GM18867 (cell line): ENCODE measurements at regions not wholly inside any gene's neighbourhood (a gene's known extent, or its start where the extent isn't known, plus 50 kb on each side); places are given as distances from the start of the nearest gene placed in this dataset.

Experiments
- ATAC-seq: cut with Tn5 transposase; IDR thresholded peaks from one replicate; pipeline ENCODE4 v1.9.1; 2021; ENCODE audit warnings: mild to moderate bottlenecking, moderate library complexity; ENCODE audit not compliant: unreplicated experiment

DNA sequence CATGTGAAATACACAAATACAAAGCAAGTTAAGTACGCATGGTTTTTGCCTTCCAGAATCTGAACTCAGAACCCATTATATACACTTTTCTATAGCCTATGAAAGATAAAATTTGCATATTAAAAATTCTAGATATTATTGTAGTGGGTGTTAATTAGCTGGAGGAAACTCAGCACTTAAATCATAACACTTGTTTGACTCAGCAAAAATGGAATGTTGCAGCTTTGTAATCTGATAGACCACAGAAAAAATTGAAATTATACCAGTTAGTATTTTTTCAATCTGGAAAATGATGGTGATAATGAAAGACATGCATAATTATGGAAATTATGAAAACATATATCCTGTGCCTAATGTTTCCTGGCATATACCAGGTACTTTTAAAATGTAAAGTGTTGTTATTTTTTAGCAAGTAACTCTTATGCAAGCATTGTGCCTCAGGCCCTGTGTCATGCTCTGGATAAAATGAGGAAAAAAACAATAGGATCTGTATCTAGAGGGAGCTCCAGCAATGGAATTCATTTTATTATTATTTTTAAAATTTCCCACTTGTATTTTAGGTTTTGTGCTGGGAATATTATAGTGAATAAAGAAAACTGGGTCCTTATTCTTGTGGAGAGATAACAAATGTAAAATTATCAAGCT, 490.4 kb upstream of the SEMA3A start:
- ATAC-seq: no peak

DNA sequence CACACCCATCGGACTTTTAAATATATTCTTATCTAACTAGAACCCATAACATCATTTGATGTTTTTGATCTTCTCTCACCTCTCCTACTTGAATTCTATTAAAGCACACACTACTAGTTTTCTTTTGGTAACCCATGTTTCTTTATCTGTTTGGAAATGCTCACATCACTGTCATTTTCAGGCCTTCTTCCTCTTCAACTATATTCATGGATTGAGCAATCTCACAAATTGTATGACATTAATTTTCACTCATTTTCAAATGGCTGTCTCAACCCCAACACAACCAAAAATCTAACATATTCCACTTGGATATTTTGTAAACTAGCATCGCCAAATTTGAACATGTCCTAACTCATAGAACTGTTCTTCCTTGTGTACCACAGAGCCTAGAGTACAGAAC, 488.0 kb upstream of the SEMA3A start:
- ATAC-seq: no peak

DNA sequence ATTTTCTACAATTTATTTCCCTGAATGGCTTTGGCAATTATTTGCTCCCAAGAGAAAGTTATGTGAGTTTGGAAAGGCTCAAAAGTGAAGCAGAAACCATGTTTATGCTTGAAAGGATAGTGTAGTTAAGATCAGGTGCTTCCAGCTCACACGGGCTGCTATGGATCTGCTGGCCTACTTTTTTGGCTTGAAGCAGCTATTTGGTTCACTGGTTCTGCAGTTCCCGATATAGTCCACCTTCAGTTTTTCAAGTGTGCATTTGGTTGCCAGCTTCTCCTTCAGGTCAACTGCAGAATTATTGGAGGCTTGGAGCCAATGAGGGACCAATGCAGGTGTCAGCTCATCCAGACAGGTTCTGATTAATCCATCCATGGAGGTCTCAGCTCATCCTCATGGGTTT, 484.3 kb upstream of the SEMA3A start:
- ATAC-seq: no peak

DNA sequence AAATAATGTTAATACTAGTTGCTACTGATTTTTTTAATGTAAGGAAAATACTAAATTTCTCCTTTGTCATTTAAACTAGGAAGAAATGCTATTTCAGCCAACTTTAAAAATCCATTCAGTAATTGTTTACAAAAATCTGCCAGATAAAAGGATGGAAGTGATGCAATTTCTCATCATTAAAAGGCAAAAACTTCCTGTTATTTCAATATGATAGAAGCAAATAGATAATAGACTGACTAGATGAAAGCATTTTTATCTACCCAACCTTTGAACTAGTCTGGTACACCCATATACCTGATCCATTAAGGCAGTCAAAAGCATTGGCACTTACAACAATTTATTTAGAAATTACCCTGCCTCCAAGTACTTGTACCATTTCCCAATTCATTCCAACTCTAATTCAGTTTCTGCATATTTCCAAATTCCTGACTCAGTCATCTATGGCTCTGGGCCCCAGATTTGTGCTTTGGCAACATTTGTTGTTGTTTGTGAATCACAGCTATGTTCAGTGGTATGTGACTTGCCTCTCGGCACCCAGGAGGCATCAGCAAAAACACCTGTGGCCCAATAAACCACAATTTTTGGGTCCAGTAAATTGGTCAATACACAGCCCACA, 482.6 kb upstream of the SEMA3A start:
- ATAC-seq: no peak

DNA sequence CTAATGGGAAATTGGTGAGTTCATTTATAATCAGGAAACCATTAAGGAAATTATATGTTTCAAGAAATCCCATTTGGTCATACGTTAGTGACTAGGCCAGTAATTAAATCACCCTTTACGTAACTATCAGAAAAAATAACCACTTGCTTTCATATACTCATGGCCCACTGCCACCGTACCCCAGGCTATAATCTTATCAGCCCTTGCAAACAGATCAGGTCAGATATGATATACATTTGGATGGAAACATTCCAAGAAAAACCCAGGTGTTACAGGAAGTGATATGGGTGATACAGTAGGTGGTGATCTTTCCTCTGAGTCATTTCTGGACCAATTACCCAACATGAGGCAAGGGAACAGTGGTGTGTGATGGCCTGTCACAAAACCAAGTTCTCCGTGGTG, 481.0 kb upstream of the SEMA3A start:
- ATAC-seq: no peak

DNA sequence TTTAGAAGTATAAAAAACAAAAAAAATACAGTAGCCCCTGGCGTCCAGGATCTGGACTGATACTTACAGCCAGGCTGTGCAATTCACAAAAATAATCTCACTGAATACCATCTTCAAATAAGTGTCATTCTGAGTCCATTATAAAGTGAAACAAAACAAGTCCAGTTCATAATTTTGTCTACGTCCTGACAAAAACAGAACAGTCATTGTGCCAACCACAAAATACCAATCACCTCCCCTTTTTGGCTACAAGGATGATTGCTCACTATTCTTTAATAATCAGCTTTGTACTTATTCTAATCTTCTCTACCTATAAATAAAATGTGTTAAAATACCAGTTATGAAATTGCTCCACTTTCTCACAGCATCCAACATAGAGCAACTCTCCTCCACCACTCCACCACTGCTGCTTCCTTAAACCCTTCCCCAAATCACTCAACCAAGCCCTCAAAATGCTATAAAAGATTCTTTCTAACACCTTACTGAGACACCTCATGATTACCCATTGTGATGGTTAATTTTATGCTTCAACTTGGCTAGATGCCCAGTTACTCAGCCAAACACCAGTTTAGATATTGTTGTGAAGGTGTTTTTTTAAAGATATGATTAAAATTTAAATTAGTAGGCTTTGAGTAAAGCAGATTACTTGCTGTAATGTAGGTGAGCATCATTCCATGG, 479.8 kb upstream of the SEMA3A start:
- ATAC-seq: no peak

DNA sequence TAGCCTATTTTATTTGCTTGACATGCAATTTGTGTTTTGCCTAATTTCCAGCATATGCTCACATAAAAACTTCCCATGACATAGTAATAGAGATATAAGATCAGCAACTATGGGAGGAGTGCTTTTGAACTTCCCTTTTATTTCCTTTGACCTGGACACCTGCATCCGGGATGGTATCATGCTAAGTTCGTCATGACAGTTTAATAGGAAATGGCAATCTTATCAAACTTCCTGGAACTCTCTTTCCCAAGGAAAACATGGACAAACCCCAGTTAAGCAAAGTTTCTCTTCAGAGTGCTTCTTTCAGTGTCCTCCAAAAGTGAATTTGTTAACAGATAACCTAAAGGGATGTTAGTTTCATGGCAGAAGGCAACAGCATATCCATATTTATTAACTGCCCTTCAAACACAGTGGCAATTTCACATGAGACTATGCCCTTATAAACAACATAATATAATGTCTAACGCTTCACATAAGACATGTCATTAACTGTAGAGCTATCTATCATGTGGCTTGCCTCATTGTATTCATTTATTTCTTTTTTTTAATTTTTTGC, 474.7 kb upstream of the SEMA3A start:
- no peak for ATAC-seq

DNA sequence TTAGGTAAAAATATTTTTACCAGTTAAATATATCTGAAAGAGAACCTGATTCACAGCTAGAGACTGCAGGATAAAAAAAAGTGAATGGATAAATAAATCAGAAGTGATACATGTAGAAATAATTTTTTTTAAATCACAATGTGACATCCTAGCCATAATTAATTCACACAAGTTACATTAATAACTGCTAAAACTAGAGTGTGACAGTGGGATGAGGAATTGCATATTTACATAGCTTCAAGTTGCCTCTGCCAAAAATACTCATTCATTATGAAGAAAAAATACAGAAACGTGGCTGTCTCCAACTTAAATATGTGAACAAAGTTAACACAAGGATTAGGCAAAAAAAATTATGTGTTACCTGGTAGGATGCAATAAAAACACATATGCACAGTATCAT, 473.5 kb upstream of the SEMA3A start:
- ATAC-seq: no peak

DNA sequence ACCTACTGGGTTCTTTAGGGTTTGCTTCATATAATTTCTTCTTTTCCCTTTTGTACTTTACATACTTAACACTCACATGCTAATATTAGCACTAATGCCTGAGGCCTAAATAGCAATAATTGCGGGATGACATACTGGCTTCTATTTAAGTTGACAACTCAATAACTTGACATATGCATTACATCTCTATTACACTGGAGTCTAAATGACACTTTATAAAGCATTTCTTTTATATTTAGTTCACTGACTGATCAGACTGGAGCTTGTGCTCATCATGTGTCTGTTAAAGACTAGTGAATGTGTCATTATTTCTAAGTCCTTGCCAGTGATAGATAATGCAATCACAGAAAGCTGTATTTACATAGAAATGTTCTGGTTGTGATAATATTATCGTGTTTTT, 472.1 kb upstream of the SEMA3A start:
- no peak for ATAC-seq

DNA sequence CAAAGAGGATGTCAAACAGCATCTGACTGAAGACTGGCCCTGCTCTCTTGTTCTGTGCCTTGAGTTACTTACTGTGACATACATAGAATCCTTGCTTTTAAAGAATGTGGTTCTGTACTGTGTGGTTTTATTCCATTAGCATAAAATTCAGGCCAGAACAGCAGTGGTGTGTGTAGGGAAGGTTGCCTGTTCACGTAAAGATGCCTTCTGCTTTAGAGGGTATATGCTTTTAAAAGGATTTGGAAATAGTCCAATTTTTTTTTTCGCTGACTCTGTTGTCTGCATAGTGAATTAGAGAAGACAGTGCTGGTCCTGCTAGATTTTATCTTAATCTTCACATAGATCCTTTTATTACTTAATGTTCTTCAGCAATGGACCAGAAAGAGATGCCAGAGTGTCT, 470.8 kb upstream of the SEMA3A start:
- ATAC-seq: no peak

DNA sequence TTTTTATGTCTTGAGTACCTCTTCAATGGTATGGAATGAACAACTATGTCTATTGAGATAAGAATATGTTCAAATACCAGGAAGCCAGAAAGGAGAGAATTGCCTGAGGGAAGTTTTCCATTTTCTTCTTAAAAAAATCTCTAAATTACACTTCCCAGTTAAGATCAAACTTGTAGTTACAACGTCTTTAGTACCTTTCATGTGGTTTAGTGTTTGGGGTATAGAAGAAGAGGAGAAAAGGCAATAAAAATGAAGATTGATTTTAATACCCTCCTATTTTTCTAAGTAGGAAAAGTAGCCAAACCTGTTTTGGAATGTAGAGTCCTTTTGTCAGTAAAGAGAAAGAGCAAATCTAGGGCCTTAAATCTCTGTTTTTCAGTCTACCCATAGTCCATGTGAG, 470.0 kb upstream of the SEMA3A start:
- no peak for ATAC-seq

DNA sequence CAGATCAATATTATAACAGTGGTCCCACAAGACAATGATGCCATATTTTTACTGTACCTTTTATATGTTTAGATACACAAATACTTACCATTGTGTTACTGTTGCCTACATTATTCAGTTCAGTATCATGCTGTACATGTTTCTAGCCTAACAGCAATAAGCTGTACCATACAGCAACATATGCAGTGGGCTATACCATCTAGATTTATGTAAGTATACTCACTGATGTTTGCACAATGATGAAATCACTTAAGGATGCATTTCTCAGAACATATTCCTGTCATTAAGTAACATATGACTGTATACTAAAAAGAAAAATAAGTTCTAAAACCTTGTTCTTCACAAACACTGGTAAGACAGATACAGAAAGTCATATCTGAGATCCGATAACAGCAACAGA, 468.6 kb upstream of the SEMA3A start:
- no peak for ATAC-seq

DNA sequence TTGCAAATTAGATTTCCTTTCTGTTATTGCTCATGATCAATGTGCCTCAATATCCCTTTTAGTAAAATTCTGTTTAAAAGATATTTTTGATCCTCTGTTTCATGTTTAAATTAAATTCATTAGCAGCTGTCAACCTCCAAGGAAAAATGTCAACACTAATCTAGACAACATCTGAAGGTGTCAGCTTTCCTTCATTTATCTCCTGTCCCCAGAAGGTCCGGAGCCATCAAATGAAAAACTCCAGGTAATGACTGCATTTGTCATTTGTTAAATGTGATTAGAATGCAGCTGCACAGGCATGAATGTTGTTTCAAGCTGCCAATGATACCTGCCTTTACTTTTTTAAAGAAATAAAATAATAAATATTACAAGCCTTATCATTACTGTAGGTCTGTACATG, 463.7 kb upstream of the SEMA3A start:
- no peak for ATAC-seq

DNA sequence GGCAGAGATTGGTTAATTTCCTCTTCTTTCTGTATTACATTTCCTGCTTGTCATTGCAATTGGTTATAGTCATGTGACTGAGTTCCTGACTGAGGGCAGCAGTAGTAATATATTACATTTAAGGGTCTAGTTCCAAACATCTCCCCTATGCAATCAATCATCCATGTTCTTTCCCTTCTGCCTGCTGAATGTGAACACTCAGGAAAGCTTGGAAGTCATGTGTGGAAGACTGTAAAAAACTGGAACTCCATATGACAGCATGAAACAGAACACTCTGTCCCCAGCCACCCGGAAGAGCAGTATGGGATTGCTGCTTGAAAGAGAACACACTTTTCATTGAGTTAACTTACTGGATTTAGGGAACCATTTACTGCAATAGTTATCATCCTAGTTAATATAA, 459.7 kb upstream of the SEMA3A start:
- no peak for ATAC-seq

DNA sequence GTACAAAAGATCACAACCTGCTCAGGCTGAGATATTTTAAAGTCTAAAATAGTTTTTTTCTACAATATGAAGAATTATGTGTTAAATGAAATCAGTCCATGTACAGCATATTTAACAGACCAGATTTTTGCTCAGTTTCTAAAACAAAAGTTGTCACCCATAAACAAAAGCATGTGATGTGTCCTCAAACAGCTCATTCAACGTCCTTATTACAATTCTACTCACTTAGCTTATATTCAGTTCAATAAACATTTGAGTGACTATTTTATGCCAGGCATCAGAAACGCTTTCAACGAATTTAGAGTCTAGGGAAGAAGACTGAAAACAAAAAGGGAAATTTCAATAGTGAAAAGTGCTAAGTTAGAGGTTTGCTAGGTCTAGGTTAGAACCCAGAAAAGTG, 457.3 kb upstream of the SEMA3A start:
- ATAC-seq: no peak

DNA sequence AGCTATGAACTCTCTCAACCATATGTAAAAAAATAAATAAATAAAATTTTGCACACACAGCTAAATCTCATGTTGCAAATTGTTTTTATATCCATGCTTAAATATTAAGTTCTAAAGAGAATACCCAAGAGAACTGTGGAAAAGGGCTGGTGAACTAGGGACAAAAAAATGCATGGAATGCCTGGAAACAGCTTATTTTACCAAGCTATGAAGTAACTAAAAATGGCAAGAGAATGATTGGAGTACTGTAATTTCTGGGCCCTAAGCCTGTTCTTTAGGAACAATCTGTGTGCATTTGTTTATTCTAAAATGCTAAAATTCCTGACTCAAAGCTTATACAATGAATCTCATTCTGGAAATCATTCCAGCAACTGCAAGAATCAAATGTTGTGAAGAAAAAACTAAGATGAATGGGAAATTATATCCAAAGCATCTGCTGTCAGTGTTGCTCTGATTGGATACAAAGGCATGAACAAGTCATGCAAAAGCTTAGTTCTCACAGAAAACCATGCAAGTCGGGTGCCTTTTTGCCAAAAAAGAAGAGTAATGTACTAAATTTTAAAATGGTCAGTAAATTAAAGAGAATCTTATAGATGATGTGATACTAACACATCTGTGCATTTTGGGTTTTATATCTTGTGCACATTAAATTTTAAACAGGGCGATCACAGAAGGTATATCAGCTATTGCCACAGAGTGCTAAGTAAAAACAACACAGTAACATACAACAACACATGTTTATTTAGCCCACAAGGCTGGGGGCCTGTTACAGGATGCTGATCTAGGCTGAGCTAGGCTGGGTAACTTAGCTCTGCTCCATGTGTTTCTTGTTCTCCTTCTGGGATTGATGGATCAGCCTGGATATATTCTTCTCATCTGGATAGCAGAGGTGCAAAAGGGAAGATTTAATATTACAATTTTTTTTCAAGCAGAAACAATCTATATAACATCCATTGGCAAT, 453.5 kb upstream of the SEMA3A start:
- ATAC-seq: no peak

DNA sequence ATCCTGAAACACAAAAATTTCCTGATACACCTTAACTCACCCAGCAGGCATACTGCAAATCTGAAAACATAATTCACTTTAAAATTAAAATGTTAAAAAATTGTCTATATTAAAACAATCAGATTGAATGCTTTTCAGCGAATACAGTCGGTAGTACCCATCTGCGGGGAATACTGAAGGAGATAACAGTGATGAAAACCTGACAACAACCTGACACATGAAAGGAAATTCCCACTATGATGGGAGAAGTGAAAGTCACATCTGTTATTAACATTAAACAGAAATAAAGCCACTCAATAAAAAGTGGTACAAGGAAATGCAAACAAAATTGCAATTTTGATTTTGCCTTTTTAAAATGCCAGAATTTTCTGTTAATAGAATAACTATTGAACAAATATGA, 448.0 kb upstream of the SEMA3A start:
- ATAC-seq: no peak

DNA sequence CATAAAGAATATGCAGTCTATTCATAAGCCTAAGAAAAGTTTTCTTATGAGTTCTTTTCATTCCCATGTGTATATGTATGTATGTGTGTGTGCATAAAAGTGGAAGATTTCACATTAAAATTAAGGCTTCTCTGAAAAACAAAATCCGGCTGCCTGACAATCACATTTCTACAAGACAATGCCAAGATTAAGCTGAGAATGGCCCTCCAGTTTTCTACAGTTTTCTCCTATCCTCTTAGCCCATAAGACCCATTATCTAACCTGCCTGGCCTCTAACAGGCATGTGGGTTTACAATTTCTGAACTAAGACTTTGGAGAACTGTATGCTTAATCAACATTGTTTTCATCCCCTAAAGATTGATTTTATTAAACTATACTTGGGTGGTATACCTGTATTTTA, 446.0 kb upstream of the SEMA3A start:
- no peak for ATAC-seq

DNA sequence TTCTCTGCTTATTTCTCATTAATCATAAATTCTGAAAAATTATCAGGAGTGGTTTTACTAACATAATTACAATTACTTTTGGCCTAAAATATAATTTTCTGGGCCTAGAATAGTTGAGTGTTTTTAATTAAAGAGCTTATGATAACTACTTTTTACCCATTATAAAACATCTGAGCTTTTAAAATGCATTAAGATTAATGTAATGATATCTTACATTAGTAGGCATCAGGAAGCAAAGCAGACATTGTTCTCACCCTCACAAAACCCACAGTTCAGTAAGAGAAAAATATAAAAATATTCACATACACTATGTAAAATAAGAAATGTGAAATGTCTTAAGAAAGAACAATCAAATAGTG, 443.7 kb upstream of the SEMA3A start:
- ATAC-seq: no peak

DNA sequence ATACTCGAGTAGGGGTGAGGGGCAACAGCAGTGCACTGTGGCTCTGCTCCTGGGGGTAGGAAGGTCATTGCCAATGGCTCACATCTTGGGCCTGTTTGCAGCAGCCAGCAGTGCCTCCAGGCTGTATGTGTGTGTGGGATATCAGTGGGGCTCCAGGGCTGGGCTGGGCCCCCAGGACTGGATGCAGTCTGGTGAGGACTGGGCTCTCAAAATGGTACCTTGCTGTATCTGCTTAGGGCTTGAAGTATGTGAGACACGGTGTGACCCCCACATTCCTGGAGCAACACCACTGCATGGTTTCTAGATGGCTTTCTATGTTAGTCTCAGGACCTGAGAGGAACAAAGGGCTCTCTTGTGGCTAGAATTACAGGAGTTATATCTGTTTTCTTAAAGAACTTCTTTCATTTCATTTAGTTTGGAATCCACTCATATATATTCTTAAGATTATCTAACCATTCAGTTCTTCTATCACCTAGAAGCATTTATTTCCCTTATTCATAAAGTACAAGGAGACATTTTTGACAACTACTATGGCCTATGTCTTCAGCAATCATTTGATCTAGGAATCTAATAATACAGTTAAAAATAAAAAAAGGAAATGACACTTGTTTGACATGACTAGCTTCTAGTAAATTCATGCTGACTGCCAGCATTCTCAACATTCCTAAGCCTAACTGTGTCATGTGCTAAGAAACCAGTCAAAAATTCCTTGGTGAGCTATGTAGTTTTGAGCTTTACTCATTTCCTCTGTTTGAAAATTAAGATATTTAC, 443.2 kb upstream of the SEMA3A start:
- no peak for ATAC-seq

DNA sequence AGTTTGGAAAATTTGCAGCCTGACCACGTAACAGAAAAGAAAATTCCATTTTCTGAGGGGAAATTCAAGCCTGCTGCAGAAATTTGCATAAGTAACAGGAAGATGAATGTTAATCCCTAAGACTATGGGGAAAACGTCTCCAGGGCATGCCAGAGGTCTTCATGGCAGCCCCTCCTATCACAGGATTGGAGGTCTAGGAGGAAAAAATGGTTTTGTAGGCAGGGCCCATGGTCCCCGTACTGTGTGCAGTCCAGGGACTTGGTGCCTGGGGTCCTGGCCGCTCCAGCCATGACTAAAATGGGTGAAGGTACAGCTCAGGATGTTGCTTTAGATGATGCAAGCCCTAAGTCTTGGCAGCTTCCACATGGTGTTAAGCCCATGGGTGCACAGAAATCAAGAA, 437.3 kb upstream of the SEMA3A start:
- ATAC-seq: no peak
